GM12878 (cell line): ENCODE measurements at regions not wholly inside any gene's neighbourhood (a gene's known extent, or its start where the extent isn't known, plus 50 kb on each side); places are given as distances from the start of the nearest gene placed in this dataset.

Experiments used
- ATAC-seq: fragments of 200-7000 bp; cut with Tn5 transposase; 3 replicates; pipeline ENCODE4 v1.9.1; 2020; ENCODE audit warnings: mild to moderate bottlenecking, moderate library complexity
- BruUV-seq: library from RNA; stranded (reverse); fragments of 400-500 nt; replicated peaks from 2 replicates; lab custom pipeline; 2021; lab: Mats Ljungman, UMichigan
- CTCF ChIA-PET: fragments of 300-600 bp; sonication (Branson Sonifier 250); formaldehyde crosslinking; extraction: SDS; loops from one replicate; lab custom pipeline; 2021; ENCODE audit warnings: inconsistent platforms; lab: Yijun Ruan, JAX
- POLR2A ChIA-PET: fragments of 350-600 bp; formaldehyde crosslinking; extraction: SDS; loops from one replicate; lab custom pipeline; 2021; ENCODE audit warnings: inconsistent platforms; lab: Charles Lee
- RAD21 ChIA-PET: fragments of 300-600 bp; sonication (Branson Sonifier 250); formaldehyde crosslinking; loops from one replicate; lab custom pipeline; 2023; ENCODE audit warnings: antibody characterized with exemption; ENCODE audit not compliant: unreplicated experiment; lab: Charles Lee
- SMC1A ChIA-PET: fragments of 300-600 bp; sonication (Branson Sonifier 250); formaldehyde crosslinking; loops from one replicate; lab custom pipeline; 2023; ENCODE audit not compliant: unreplicated experiment, uncharacterized antibody; lab: Charles Lee
- DNase-seq: peaks from one replicate; pipeline ENCODE4 v3.0.0-alpha.2; 2011; ENCODE audit warnings: low read depth, low spot score
- FAIRE-seq: peaks from 3 replicates; lab custom pipeline; 2011; peaks lifted over from hg19 to GRCh38; lab: Jason Lieb, UNC
- H2AFZ ChIP-seq: 2 replicates; pipeline ENCODE4 v1.6.0; 2011; ENCODE audit warnings: low read depth, low read length, control low read depth; ENCODE audit not compliant: control insufficient read depth
- H3K27ac ChIP-seq: 2 replicates; pipeline ENCODE4 v1.5.1; 2011; ENCODE audit warnings: control low read depth; ENCODE audit not compliant: control insufficient read depth, insufficient read depth
- H3K27me3 ChIP-seq, 2 experiments: replicated peaks in 1 of 2; 2 replicates each; pipeline versions ENCODE4 v1.6.0 to v1.6.1; 2011; ENCODE audit warnings: low read length in 1 of 2; ENCODE audit not compliant: control insufficient read depth in 2 of 2, insufficient read depth in 2 of 2
- H3K36me3 ChIP-seq, 2 experiments: 2 replicates each; pipeline ENCODE4 v1.5.1; 2011; ENCODE audit warnings: low read length in 1 of 2; ENCODE audit not compliant: control insufficient read depth in 2 of 2, insufficient read depth in 2 of 2
- H3K4me1 ChIP-seq: 2 replicates; pipeline ENCODE4 v1.6.1; 2011; ENCODE audit warnings: mild to moderate bottlenecking, low read length, moderate library complexity, mixed read lengths; ENCODE audit not compliant: control insufficient read depth, insufficient read depth
- H3K4me2 ChIP-seq: 2 replicates; pipeline ENCODE4 v1.6.0; 2011; ENCODE audit warnings: control low read depth; ENCODE audit not compliant: control insufficient read depth, insufficient read depth
- H3K4me3 ChIP-seq: fragments of 200-600 bp; sonication (generic); 2 replicates; pipeline ENCODE4 v1.5.1; 2016
- H3K79me2 ChIP-seq: 2 replicates; pipeline ENCODE4 v1.6.0; 2011; ENCODE audit warnings: low read length; ENCODE audit not compliant: control insufficient read depth, insufficient read depth
- H3K9ac ChIP-seq: 2 replicates; pipeline ENCODE4 v1.8.0; 2011; ENCODE audit warnings: low read length, control low read depth, mixed read lengths; ENCODE audit not compliant: control insufficient read depth, insufficient read depth
- H3K9me3 ChIP-seq: replicated peaks from 3 replicates; pipeline ENCODE4 v1.5.1; 2011; ENCODE audit warnings: mild to moderate bottlenecking, low read length; ENCODE audit not compliant: control insufficient read depth, insufficient read depth
- H4K20me1 ChIP-seq: 2 replicates; pipeline ENCODE4 v1.6.0; 2011; ENCODE audit not compliant: control insufficient read depth, insufficient read depth
- CBFB ChIP-seq: IDR thresholded peaks from 2 replicates; pipeline ENCODE4 v1.6.1; 2016; ENCODE audit warnings: antibody characterized with exemption, low read depth
- CHD2 ChIP-seq: IDR thresholded peaks from 2 replicates; pipeline ENCODE4 v1.6.1; 2011; ENCODE audit warnings: low read depth, low read length, improper control_type of control experiment, borderline replicate concordance
- CHD4 ChIP-seq: fragments of 200-600 bp; sonication (generic); IDR thresholded peaks from 2 replicates; pipeline ENCODE4 v1.6.1; 2016; ENCODE audit warnings: mild to moderate bottlenecking
- E2F8 ChIP-seq: fragments of 450-650 bp; IDR thresholded peaks from 2 replicates; pipeline ENCODE4 v1.6.1; 2018; ENCODE audit warnings: mild to moderate bottlenecking, low read depth, moderate library complexity; ENCODE audit not compliant: partially characterized antibody
- ELK1 ChIP-seq: IDR thresholded peaks from 2 replicates; pipeline ENCODE4 v1.6.1; 2012; ENCODE audit warnings: low read depth, low read length, improper control_type of control experiment
- HDGF ChIP-seq: fragments of 450-650 bp; IDR thresholded peaks from 2 replicates; pipeline ENCODE4 v1.6.1; 2016; ENCODE audit warnings: antibody characterized with exemption
- PML ChIP-seq: IDR thresholded peaks from 2 replicates; pipeline ENCODE4 v1.6.1; 2012; ENCODE audit warnings: low read length, inconsistent platforms
- POLR2AphosphoS5 ChIP-seq: IDR thresholded peaks from 2 replicates; pipeline ENCODE4 v1.6.1; 2011; ENCODE audit warnings: mild to moderate bottlenecking, low read length, inconsistent platforms
- SP1 ChIP-seq: IDR thresholded peaks from one replicate; pipeline ENCODE4 v1.6.1; 2011; ENCODE audit warnings: low read depth, low read length
- ZNF207 ChIP-seq: fragments of 450-650 bp; IDR thresholded peaks from 2 replicates; pipeline ENCODE4 v1.6.1; 2014; ENCODE audit warnings: antibody characterized with exemption, mild to moderate bottlenecking, borderline replicate concordance
- ZNF217 ChIP-seq: fragments of 450-650 bp; IDR thresholded peaks from 2 replicates; pipeline ENCODE4 v1.6.1; 2017; ENCODE audit warnings: antibody characterized with exemption, mild to moderate bottlenecking
- ZSCAN29 ChIP-seq: fragments of 450-650 bp; IDR thresholded peaks from 2 replicates; pipeline ENCODE4 v1.6.1; 2017; ENCODE audit warnings: mild to moderate bottlenecking, moderate library complexity
- whole genome bisulfite sequencing: methylation state at CpG from one replicate; pipeline ENCODE4 v1.1.6; 2016; ENCODE audit warnings: low lambda C conversion rate; ENCODE audit not compliant: insufficient replicate concordance, insufficient coverage; ENCODE audit errors: missing lambda C conversion rate; 5-methylcytosine and 5-hydroxymethylcytosine counted together
- in situ Hi-C: fragments of 300-500 bp; cut with MboI; formaldehyde crosslinking; loops from 9 replicates; pipeline ENCODE4 v1.14.3; 2018; ENCODE audit warnings: mixed read lengths
- intact Hi-C: fragments of 100-400 bp; cut with micrococcal nuclease; formaldehyde crosslinking; loops from one replicate; pipeline ENCODE4 v1.14.2; 2022; ENCODE audit not compliant: unreplicated experiment

DNA sequence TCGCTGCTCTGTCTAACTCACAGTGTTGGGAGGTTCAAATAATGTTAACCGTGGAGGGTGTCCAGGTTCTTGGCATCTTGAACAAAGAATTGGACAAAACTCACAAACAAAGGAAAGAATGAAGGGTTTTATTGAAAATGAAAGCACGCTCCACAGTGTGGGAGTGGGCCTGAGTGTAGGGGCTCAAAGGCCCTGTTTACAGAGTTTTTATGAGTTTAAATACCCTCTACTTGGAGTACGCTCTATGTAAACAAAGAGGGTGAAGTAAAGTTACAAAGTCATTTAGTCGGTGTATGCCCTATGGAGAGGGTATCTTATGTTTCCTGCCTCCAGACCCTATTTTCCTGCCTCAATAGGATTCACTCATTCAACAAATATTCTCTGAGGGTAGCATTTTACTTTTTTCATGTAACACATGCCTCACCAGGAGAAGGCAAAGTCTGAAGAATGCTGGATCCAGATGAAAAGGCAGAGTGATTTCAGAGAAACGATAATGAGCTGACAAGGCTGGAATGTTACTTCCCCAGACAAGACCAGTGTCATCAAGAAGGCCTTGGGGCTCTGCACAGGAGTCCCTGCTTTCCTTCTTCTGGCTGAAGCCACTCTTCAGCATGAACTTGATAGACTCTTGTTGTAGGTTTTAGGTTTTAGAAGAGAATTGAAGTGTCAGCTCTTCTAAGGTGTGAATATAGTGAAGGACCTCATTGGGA, 163.6 kb downstream of the FAM43A start:
- 28% methylated on average over 6 of the region's 6 CpGs for WGBS
- no peak for ATAC-seq
- H4K20me1 ChIP-seq = no peaks in the 10 kb centered on the region
- ChIA-PET CTCF (no interaction called here), RAD21 (interaction anchor here (0.6 kb wide), 1 partner anchor 8 kb away, joined by 3 read pairs; no protein-coding TSS in a partner anchor), POLR2A (no interaction called here)
- H3K4me3 ChIP-seq = no peak overlapping the region
- H3K79me2 ChIP-seq = no peaks in the 10 kb centered on the region
- H3K27ac ChIP-seq = no peak overlapping the region
- TF ChIP-seq ELK1 (no peak), PML (no peak), ZNF207 (no peak), ZSCAN29 (no peak), E2F8 (no peak), CHD4 (no peak), SP1 (no peak), HDGF (no peak), CBFB (no peak), POLR2AphosphoS5 (no peak), ZNF217 (no peak), CHD2 (no peak)
- TF ChIP-seq, all 136 proteins: peak for 0
- H2AFZ ChIP-seq = no peak overlapping the region
- FAIRE-seq (no peak), DNase-seq (no peak)
- no peak overlapping the region for H3K9ac ChIP-seq
- in situ Hi-C loops = no loop called here
- H3K9me3 ChIP-seq = no peaks in the 10 kb centered on the region
- BruUV-seq = no TSS peak
- H3K36me3 ChIP-seq = no peaks in the 10 kb centered on the region
- no peaks in the 10 kb centered on the region for H3K4me1 ChIP-seq
- intact Hi-C loops = no loop called here
- SMC1A ChIA-PET = interaction anchor here (1.0 kb wide), 1 partner anchor 132 kb away, joined by 3 read pairs; no protein-coding TSS in a partner anchor
- H3K4me2 ChIP-seq = no peak overlapping the region
- H3K27me3 ChIP-seq = no peaks in the 10 kb centered on the region; a peak in 1 of 4 replicates
